Gastrocnemius medialis (tissue), 4 donors: ENCODE measurements at regions not wholly inside any gene's neighbourhood (a gene's known extent, or its start where the extent isn't known, plus 50 kb on each side); places are given as distances from the start of the nearest gene placed in this dataset.
"Not testable (repeated sequence)": the region's sequence is repeated elsewhere in the genome, so short reads cannot be mapped to it uniquely, and the experiment has no call there.

Experiments used
- CTCF ChIP-seq, 5 experiments: fragments of 450-650 bp in 3 of 5; fragments of 200-600 bp in 2 of 5; sonication (generic) in 2 of 5; IDR thresholded peaks in 4 of 5; conservative IDR thresholded peaks in 1 of 5; 1 replicate in 4 of 5; 2 replicates in 1 of 5; pipeline ENCODE4 v1.5.1; 2016 to 2019; ENCODE audit warnings: antibody characterized with exemption in 5 of 5, mild to moderate bottlenecking in 3 of 5, moderate library complexity in 3 of 5
- POLR2A ChIP-seq, 2 donors: fragments of 450-650 bp; IDR thresholded peaks; one replicate each; pipeline ENCODE4 v1.6.1; 2017; ENCODE audit warnings: antibody characterized with exemption in 2 of 2, mild to moderate bottlenecking in 2 of 2, moderate library complexity in 2 of 2

DNA sequence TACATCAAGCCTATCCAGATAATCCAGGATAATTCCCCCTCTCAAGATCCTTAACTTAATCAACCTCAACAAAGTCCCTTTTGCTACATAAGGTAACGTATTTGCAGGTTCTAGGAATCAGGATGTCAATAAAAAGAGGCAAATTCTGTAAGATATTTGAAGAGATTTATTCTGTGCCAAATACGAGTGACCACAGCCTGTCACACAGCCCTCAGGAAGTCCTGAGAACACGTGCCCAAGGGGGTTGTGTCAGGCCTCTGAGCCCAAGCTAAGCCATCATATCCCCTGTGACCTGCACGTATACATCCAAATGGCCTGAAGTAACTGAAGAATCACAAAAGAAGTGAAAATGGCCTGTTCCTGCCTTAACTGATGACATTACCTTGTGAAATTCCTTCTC, 130.3 kb downstream of the EVA1A start:
- TF ChIP-seq CTCF (IDR thresholded peaks at IDR 0.05 in 4 of 5, conservative IDR thresholded peaks at IDR 0.05 in 1 of 5); POLR2A (IDR thresholded peaks at IDR 0.05): not testable (repeated sequence)
